GM12878 (cell line): ENCODE measurements at regions not wholly inside any gene's neighbourhood (a gene's known extent, or its start where the extent isn't known, plus 50 kb on each side); places are given as distances from the start of the nearest gene placed in this dataset.

ENCODE experiments used
- STAT1 ChIP-seq: fragments of 450-650 bp; conservative IDR thresholded peaks from 2 replicates; pipeline ENCODE4 v1.6.1; 2014; ENCODE audit warnings: antibody characterized with exemption, mild to moderate bottlenecking
- TF ChIP-seq, protein P1 (sequence below): IDR thresholded peaks from 2 replicates; pipeline ENCODE4 v1.6.1; 2012; ENCODE audit warnings: improper control_type of control experiment, low read depth, low read length; ENCODE audit not compliant: insufficient replicate concordance
- TF ChIP-seq, protein P2 (sequence below): IDR thresholded peaks from 2 replicates; pipeline ENCODE4 v1.6.1; 2012; ENCODE audit warnings: mild to moderate bottlenecking, low read depth, low read length
- TF ChIP-seq, protein P3 (sequence below): fragments of 450-650 bp; IDR thresholded peaks from 2 replicates; pipeline ENCODE4 v1.6.1; 2017; ENCODE audit warnings: mild to moderate bottlenecking, moderate library complexity

DNA sequence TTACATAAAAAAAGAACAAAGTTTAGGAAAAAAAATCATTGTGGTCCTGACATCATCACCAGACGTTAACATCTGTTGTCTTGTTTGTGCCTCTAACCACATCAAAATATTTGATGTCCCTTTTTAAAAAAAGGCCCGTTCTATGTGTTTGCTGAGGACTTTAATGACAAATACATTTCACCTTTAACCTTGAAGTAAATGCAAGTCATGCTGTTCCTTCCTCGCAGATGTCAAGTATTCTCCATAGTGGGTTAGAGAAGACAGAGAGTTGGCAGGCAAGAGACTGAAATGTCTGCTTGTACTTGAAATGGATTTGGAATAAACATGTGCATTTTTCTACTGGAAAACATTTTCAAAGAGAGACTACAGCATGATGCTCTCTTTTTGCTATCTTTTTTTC lies 134.9 kb downstream of the FGF9 start (continued):
- TF ChIP-seq, protein P1, sequence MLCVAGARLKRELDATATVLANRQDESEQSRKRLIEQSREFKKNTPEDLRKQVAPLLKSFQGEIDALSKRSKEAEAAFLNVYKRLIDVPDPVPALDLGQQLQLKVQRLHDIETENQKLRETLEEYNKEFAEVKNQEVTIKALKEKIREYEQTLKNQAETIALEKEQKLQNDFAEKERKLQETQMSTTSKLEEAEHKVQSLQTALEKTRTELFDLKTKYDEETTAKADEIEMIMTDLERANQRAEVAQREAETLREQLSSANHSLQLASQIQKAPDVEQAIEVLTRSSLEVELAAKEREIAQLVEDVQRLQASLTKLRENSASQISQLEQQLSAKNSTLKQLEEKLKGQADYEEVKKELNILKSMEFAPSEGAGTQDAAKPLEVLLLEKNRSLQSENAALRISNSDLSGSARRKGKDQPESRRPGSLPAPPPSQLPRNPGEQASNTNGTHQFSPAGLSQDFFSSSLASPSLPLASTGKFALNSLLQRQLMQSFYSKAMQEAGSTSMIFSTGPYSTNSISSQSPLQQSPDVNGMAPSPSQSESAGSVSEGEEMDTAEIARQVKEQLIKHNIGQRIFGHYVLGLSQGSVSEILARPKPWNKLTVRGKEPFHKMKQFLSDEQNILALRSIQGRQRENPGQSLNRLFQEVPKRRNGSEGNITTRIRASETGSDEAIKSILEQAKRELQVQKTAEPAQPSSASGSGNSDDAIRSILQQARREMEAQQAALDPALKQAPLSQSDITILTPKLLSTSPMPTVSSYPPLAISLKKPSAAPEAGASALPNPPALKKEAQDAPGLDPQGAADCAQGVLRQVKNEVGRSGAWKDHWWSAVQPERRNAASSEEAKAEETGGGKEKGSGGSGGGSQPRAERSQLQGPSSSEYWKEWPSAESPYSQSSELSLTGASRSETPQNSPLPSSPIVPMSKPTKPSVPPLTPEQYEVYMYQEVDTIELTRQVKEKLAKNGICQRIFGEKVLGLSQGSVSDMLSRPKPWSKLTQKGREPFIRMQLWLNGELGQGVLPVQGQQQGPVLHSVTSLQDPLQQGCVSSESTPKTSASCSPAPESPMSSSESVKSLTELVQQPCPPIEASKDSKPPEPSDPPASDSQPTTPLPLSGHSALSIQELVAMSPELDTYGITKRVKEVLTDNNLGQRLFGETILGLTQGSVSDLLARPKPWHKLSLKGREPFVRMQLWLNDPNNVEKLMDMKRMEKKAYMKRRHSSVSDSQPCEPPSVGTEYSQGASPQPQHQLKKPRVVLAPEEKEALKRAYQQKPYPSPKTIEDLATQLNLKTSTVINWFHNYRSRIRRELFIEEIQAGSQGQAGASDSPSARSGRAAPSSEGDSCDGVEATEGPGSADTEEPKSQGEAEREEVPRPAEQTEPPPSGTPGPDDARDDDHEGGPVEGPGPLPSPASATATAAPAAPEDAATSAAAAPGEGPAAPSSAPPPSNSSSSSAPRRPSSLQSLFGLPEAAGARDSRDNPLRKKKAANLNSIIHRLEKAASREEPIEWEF, result no peak
- TF ChIP-seq STAT1, result no peak
- TF ChIP-seq, protein P2, sequence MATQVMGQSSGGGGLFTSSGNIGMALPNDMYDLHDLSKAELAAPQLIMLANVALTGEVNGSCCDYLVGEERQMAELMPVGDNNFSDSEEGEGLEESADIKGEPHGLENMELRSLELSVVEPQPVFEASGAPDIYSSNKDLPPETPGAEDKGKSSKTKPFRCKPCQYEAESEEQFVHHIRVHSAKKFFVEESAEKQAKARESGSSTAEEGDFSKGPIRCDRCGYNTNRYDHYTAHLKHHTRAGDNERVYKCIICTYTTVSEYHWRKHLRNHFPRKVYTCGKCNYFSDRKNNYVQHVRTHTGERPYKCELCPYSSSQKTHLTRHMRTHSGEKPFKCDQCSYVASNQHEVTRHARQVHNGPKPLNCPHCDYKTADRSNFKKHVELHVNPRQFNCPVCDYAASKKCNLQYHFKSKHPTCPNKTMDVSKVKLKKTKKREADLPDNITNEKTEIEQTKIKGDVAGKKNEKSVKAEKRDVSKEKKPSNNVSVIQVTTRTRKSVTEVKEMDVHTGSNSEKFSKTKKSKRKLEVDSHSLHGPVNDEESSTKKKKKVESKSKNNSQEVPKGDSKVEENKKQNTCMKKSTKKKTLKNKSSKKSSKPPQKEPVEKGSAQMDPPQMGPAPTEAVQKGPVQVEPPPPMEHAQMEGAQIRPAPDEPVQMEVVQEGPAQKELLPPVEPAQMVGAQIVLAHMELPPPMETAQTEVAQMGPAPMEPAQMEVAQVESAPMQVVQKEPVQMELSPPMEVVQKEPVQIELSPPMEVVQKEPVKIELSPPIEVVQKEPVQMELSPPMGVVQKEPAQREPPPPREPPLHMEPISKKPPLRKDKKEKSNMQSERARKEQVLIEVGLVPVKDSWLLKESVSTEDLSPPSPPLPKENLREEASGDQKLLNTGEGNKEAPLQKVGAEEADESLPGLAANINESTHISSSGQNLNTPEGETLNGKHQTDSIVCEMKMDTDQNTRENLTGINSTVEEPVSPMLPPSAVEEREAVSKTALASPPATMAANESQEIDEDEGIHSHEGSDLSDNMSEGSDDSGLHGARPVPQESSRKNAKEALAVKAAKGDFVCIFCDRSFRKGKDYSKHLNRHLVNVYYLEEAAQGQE, result no peak
- TF ChIP-seq, protein P3, sequence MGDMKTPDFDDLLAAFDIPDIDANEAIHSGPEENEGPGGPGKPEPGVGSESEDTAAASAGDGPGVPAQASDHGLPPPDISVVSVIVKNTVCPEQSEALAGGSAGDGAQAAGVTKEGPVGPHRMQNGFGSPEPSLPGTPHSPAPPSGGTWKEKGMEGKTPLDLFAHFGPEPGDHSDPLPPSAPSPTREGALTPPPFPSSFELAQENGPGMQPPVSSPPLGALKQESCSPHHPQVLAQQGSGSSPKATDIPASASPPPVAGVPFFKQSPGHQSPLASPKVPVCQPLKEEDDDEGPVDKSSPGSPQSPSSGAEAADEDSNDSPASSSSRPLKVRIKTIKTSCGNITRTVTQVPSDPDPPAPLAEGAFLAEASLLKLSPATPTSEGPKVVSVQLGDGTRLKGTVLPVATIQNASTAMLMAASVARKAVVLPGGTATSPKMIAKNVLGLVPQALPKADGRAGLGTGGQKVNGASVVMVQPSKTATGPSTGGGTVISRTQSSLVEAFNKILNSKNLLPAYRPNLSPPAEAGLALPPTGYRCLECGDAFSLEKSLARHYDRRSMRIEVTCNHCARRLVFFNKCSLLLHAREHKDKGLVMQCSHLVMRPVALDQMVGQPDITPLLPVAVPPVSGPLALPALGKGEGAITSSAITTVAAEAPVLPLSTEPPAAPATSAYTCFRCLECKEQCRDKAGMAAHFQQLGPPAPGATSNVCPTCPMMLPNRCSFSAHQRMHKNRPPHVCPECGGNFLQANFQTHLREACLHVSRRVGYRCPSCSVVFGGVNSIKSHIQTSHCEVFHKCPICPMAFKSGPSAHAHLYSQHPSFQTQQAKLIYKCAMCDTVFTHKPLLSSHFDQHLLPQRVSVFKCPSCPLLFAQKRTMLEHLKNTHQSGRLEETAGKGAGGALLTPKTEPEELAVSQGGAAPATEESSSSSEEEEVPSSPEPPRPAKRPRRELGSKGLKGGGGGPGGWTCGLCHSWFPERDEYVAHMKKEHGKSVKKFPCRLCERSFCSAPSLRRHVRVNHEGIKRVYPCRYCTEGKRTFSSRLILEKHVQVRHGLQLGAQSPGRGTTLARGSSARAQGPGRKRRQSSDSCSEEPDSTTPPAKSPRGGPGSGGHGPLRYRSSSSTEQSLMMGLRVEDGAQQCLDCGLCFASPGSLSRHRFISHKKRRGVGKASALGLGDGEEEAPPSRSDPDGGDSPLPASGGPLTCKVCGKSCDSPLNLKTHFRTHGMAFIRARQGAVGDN, result no peak
